ENCODE measurements at regions not wholly inside any gene's neighbourhood (a gene's known extent, or its start where the extent isn't known, plus 50 kb on each side); places are given as distances from the start of the nearest gene placed in this dataset.

DNA sequence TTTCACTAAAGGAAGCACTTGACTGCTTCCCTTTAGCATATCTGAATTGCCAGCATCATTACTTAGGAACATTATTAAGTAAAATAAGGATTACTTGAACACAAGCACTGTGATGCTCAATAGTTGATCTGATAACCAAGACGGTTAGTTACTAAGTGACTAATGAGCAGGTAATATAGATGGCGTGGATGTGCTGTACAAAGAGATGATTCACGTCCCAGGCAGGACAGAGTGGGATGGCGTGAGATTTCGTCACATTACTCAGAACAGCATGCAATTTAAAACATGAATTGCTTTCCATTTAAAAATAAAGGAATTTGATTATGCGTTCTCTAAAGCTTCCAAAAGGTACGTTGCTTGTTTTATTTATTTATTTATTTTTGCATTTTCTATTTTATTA, 240.0 kb upstream of the ARHGEF26 start:
- H3K79me2 ChIP-seq (ENCODE audit: control insufficient read depth, insufficient read depth, low read length), result no peaks in the 10 kb centered on the region
- H4K20me1 ChIP-seq (ENCODE audit: control insufficient read depth, extremely low read depth, insufficient read depth, low read length), result peaks cover 4% of the 10 kb centered on the region
- H3K36me3 ChIP-seq (ENCODE audit: control insufficient read depth, insufficient read depth, low read length), result no peaks in the 10 kb centered on the region
- no peak overlapping the region for H2AFZ ChIP-seq (ENCODE audit: low read length)
- H3K4me1 ChIP-seq (ENCODE audit: control insufficient read depth, extremely low read depth, insufficient read depth, low read length), result no peaks in the 10 kb centered on the region
- no peak overlapping the region for H3K9ac ChIP-seq (ENCODE audit: insufficient read depth, low read length)
- H3K4me3 ChIP-seq (replicated peaks in 1 of 4; ENCODE audit: control extremely low read depth in 1 of 4, insufficient read depth in 1 of 4, low read depth in 3 of 4, low read length in 4 of 4), result no peak overlapping the region
- no peak overlapping the region for H3K27ac ChIP-seq (ENCODE audit: insufficient read depth, low read length)
- TF ChIP-seq, protein P1, sequence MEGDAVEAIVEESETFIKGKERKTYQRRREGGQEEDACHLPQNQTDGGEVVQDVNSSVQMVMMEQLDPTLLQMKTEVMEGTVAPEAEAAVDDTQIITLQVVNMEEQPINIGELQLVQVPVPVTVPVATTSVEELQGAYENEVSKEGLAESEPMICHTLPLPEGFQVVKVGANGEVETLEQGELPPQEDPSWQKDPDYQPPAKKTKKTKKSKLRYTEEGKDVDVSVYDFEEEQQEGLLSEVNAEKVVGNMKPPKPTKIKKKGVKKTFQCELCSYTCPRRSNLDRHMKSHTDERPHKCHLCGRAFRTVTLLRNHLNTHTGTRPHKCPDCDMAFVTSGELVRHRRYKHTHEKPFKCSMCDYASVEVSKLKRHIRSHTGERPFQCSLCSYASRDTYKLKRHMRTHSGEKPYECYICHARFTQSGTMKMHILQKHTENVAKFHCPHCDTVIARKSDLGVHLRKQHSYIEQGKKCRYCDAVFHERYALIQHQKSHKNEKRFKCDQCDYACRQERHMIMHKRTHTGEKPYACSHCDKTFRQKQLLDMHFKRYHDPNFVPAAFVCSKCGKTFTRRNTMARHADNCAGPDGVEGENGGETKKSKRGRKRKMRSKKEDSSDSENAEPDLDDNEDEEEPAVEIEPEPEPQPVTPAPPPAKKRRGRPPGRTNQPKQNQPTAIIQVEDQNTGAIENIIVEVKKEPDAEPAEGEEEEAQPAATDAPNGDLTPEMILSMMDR (conservative IDR thresholded peaks at IDR 0.05 in 1 of 2, IDR thresholded peaks at IDR 0.05 in 1 of 2; ENCODE audit: low read depth in 1 of 2, low read length in 2 of 2), result no peak
- no peak for TF ChIP-seq EZH2 (IDR thresholded peaks at IDR 0.05; ENCODE audit: low read length, missing control alignments)
- H3K9me3 ChIP-seq (ENCODE audit: control insufficient read depth, insufficient read depth, low read depth, low read length), result no peaks in the 10 kb centered on the region
- DNase-seq (ENCODE audit: low read depth in 2 of 2), result peak in 1 of 2 donors; percentile 52
- no peak overlapping the region for H3K4me2 ChIP-seq (ENCODE audit: extremely low read depth, insufficient read depth, low read length)
- no peaks in the 10 kb centered on the region for H3K27me3 ChIP-seq (ENCODE audit: control insufficient read depth, insufficient read depth, low read length)

DNA sequence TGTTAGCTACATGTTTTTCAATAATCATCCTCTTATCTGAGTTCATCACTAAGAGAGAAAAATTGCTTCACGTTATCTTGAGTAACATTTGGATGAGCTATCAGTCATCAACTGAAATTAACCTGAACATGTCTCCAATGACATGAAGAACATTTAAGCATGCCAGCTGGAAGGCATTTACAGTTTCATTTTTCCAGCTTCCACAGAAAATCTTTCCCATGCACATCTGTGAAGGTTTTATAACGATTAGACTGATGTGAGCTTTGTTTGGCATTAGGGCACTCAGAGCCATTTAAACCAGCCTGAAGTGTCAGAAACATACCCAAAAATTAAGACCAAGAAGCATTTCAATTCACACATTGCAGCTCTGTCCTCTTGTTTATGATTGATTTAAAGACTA, 235.8 kb upstream of the ARHGEF26 start:
- Histone ChIP-seq H3K4me2 (ENCODE audit: extremely low read depth, insufficient read depth, low read length) (no peak overlapping the region), H3K4me3 (replicated peaks in 1 of 4; ENCODE audit: control extremely low read depth in 1 of 4, insufficient read depth in 1 of 4, low read depth in 3 of 4, low read length in 4 of 4) (no peak overlapping the region), H4K20me1 (ENCODE audit: control insufficient read depth, extremely low read depth, insufficient read depth, low read length) (peaks cover 2% of the 10 kb centered on the region), H2AFZ (ENCODE audit: low read length) (no peak overlapping the region), H3K9ac (ENCODE audit: insufficient read depth, low read length) (no peak overlapping the region), H3K27me3 (ENCODE audit: control insufficient read depth, insufficient read depth, low read length) (no peaks in the 10 kb centered on the region), H3K27ac (ENCODE audit: insufficient read depth, low read length) (no peak overlapping the region), H3K4me1 (ENCODE audit: control insufficient read depth, extremely low read depth, insufficient read depth, low read length) (no peaks in the 10 kb centered on the region), H3K9me3 (ENCODE audit: control insufficient read depth, insufficient read depth, low read depth, low read length) (no peaks in the 10 kb centered on the region), H3K36me3 (ENCODE audit: control insufficient read depth, insufficient read depth, low read length) (no peaks in the 10 kb centered on the region), H3K79me2 (ENCODE audit: control insufficient read depth, insufficient read depth, low read length) (no peaks in the 10 kb centered on the region)
- TF ChIP-seq, protein P1 (conservative IDR thresholded peaks at IDR 0.05 in 1 of 2, IDR thresholded peaks at IDR 0.05 in 1 of 2; ENCODE audit: low read depth in 1 of 2, low read length in 2 of 2), result no peak
- TF ChIP-seq EZH2 (IDR thresholded peaks at IDR 0.05; ENCODE audit: low read length, missing control alignments), result no peak
- DNase-seq (ENCODE audit: low read depth in 2 of 2), result no peak

DNA sequence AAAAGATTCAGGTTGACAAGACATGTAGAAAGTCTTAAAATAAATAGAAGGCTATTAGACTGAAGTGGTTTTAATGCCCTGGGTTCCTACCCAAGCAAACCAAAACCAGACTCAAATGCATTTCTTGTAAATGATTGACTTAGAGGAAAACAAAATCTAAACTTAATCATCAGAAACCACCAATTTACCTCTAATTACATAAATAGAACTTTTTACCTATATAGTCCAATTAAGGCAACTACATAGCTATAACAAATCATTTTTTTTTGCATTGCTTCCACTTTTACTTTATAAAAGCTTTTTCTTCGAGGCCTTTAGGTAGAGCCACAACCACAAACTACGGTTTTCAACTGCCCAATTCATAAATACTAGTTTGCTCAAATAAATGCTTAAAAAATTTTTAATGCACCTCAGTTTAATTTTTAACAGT, 231.3 kb upstream of the ARHGEF26 start:
- Histone ChIP-seq H2AFZ (ENCODE audit: low read length) (no peak overlapping the region), H3K36me3 (ENCODE audit: control insufficient read depth, insufficient read depth, low read length) (no peaks in the 10 kb centered on the region), H4K20me1 (ENCODE audit: control insufficient read depth, extremely low read depth, insufficient read depth, low read length) (no peaks in the 10 kb centered on the region), H3K9me3 (ENCODE audit: control insufficient read depth, insufficient read depth, low read depth, low read length) (no peaks in the 10 kb centered on the region), H3K79me2 (ENCODE audit: control insufficient read depth, insufficient read depth, low read length) (no peaks in the 10 kb centered on the region), H3K4me2 (ENCODE audit: extremely low read depth, insufficient read depth, low read length) (no peak overlapping the region), H3K4me3 (replicated peaks in 1 of 4; ENCODE audit: control extremely low read depth in 1 of 4, insufficient read depth in 1 of 4, low read depth in 3 of 4, low read length in 4 of 4) (no peak overlapping the region), H3K27ac (ENCODE audit: insufficient read depth, low read length) (no peak overlapping the region), H3K4me1 (ENCODE audit: control insufficient read depth, extremely low read depth, insufficient read depth, low read length) (no peaks in the 10 kb centered on the region), H3K9ac (ENCODE audit: insufficient read depth, low read length) (no peak overlapping the region), H3K27me3 (ENCODE audit: control insufficient read depth, insufficient read depth, low read length) (no peaks in the 10 kb centered on the region)
- TF ChIP-seq, protein P1 (conservative IDR thresholded peaks at IDR 0.05 in 1 of 2, IDR thresholded peaks at IDR 0.05 in 1 of 2; ENCODE audit: low read depth in 1 of 2, low read length in 2 of 2), result no peak
- TF ChIP-seq EZH2 (IDR thresholded peaks at IDR 0.05; ENCODE audit: low read length, missing control alignments), result no peak
- no peak for DNase-seq (ENCODE audit: low read depth in 2 of 2)

All from fibroblast of lung (primary cell).